ENCODE measurements at regions not wholly inside any gene's neighbourhood (a gene's known extent, or its start where the extent isn't known, plus 50 kb on each side); places are given as distances from the start of the nearest gene placed in this dataset.

GRCh38 chr5:108629779-108630528, 117.7 kb upstream of the FER start:
- no peak for TF ChIP-seq CTCF (IDR thresholded peaks at IDR 0.05)
- intact Hi-C loops (cut with DNase I, micrococcal nuclease) = no loop called here

GRCh38 chr5:108625654-108626053, 122.0 kb upstream of the FER start:
- Mint-ChIP-seq H3K9me3 (no peaks in the 10 kb centered on the region), H3K4me3 (no peak overlapping the region), H3K36me3 (ENCODE audit: low read depth) (no peaks in the 10 kb centered on the region), H3K27ac (no peak overlapping the region), H3K4me1 (ENCODE audit: low read depth) (no peaks in the 10 kb centered on the region), H3K27me3 (peaks cover 3% of the 10 kb centered on the region)
- H3K9me3 ChIP-seq (ENCODE audit: control insufficient read depth in 1 of 2, insufficient read depth in 1 of 2, low read length in 2 of 2) = no peaks in the 10 kb centered on the region
- ATAC-seq (ENCODE audit: poor library complexity) (no peak), DNase-seq (no peak)
- ChIA-PET POLR2A (no interaction called here), CTCF (no interaction called here)
- H3K36me3 ChIP-seq (ENCODE audit: insufficient read depth, low read length) = no peaks in the 10 kb centered on the region
- intact Hi-C loops (cut with DNase I, micrococcal nuclease) = no loop called here
- H3K27me3 ChIP-seq (ENCODE audit: control insufficient read depth in 1 of 2, insufficient read depth in 2 of 2, low read length in 2 of 2) = no peaks in the 10 kb centered on the region
- no peak for TF ChIP-seq CTCF (IDR thresholded peaks at IDR 0.05)
- H3K4me3 ChIP-seq (ENCODE audit: low read length) = no peak overlapping the region
- H3K27ac ChIP-seq (ENCODE audit: low read depth in 1 of 2, low read length in 2 of 2) = no peak overlapping the region
- no peaks in the 10 kb centered on the region for H3K4me1 ChIP-seq (ENCODE audit: insufficient read depth, low read length)

More at GRCh38 chr5:108629779-108630528, 117.7 kb upstream of the FER start:
- Histone ChIP-seq H3K36me3 (ENCODE audit: insufficient read depth, low read length) (no peaks in the 10 kb centered on the region), H3K27ac (ENCODE audit: low read depth in 1 of 2, low read length in 2 of 2) (no peak overlapping the region), H3K9me3 (ENCODE audit: control insufficient read depth in 1 of 2, insufficient read depth in 1 of 2, low read length in 2 of 2) (no peaks in the 10 kb centered on the region), H3K4me1 (ENCODE audit: insufficient read depth, low read length) (no peaks in the 10 kb centered on the region), H3K4me3 (ENCODE audit: low read length) (no peak overlapping the region), H3K27me3 (ENCODE audit: control insufficient read depth in 1 of 2, insufficient read depth in 2 of 2, low read length in 2 of 2) (no peaks in the 10 kb centered on the region)
- DNase-seq (no peak), ATAC-seq (ENCODE audit: poor library complexity) (no peak)
- Mint-ChIP-seq H3K27me3 (no peaks in the 10 kb centered on the region), H3K4me1 (ENCODE audit: low read depth) (no peaks in the 10 kb centered on the region), H3K27ac (no peak overlapping the region), H3K36me3 (ENCODE audit: low read depth) (no peaks in the 10 kb centered on the region), H3K9me3 (no peaks in the 10 kb centered on the region), H3K4me3 (no peak overlapping the region)
- CTCF ChIA-PET = no interaction called here
- POLR2A ChIA-PET = no interaction called here

GRCh38 chr5:108623826-108624225, 123.9 kb upstream of the FER start:
- Mint-ChIP-seq H3K27ac (no peak overlapping the region), H3K27me3 (peaks cover 12% of the 10 kb centered on the region), H3K36me3 (ENCODE audit: low read depth) (no peaks in the 10 kb centered on the region), H3K9me3 (no peaks in the 10 kb centered on the region), H3K4me3 (no peak overlapping the region), H3K4me1 (ENCODE audit: low read depth) (no peaks in the 10 kb centered on the region)
- Histone ChIP-seq H3K4me3 (ENCODE audit: low read length) (no peak overlapping the region), H3K36me3 (ENCODE audit: insufficient read depth, low read length) (no peaks in the 10 kb centered on the region), H3K9me3 (ENCODE audit: control insufficient read depth in 1 of 2, insufficient read depth in 1 of 2, low read length in 2 of 2) (no peaks in the 10 kb centered on the region), H3K27ac (ENCODE audit: low read depth in 1 of 2, low read length in 2 of 2) (no peak overlapping the region), H3K27me3 (ENCODE audit: control insufficient read depth in 1 of 2, insufficient read depth in 2 of 2, low read length in 2 of 2) (no peaks in the 10 kb centered on the region), H3K4me1 (ENCODE audit: insufficient read depth, low read length) (no peaks in the 10 kb centered on the region)
- ChIA-PET CTCF (no interaction called here), POLR2A (no interaction called here)
- intact Hi-C loops (cut with DNase I, micrococcal nuclease) = no loop called here
- DNase-seq = no peak
- TF ChIP-seq CTCF (IDR thresholded peaks at IDR 0.05) = no peak
- no peak for ATAC-seq (ENCODE audit: poor library complexity)

Data from CD4-positive, alpha-beta T cell (primary cell).